ENCODE measurements at regions not wholly inside any gene's neighbourhood (a gene's known extent, or its start where the extent isn't known, plus 50 kb on each side); places are given as distances from the start of the nearest gene placed in this dataset.

GRCh38 chr6:163965426-163966348 is 551.2 kb downstream of the QKI start:
- DNase-seq (ENCODE audit: low read depth in 2 of 2, low spot score in 1 of 2) = no peak

GRCh38 chr6:163964789-163965188 is 550.3 kb downstream of the QKI start:
- no peak for DNase-seq (ENCODE audit: low read depth in 2 of 2, low spot score in 1 of 2)

GRCh38 chr6:163963205-163964120 is 548.9 kb downstream of the QKI start:
- no peak for DNase-seq (ENCODE audit: low read depth in 2 of 2, low spot score in 1 of 2)

- no peak for DNase-seq (ENCODE audit: low read depth in 2 of 2, low spot score in 1 of 2)
Measured at GRCh38 chr6:163962627-163963117, 548.2 kb downstream of the QKI start.

DNA sequence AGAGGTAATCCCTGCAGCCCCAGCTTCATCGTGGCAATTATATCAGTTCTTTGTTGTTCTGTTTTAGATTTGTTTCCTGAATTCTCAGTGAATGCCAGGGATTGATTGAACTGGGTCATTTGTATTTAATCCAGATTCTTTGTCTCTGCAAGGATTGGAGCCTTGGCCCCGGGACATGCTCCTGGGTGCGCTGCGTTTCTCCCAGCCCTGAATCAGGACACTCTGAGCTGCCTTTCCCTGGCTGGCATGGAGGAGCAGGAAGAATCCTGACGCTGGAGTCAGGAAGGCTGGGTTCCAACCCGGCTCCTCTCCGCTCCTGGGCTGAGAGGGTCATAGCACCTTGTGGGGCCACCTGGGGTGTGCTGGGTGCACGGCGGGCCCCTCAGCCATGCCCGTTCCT is 545.6 kb downstream of the QKI start:
- DNase-seq (ENCODE audit: low read depth in 2 of 2, low spot score in 1 of 2) = no peak

GRCh38 chr6:163958646-163959045 is 544.1 kb downstream of the QKI start:
- no peak for DNase-seq (ENCODE audit: low read depth in 2 of 2, low spot score in 1 of 2)

DNA sequence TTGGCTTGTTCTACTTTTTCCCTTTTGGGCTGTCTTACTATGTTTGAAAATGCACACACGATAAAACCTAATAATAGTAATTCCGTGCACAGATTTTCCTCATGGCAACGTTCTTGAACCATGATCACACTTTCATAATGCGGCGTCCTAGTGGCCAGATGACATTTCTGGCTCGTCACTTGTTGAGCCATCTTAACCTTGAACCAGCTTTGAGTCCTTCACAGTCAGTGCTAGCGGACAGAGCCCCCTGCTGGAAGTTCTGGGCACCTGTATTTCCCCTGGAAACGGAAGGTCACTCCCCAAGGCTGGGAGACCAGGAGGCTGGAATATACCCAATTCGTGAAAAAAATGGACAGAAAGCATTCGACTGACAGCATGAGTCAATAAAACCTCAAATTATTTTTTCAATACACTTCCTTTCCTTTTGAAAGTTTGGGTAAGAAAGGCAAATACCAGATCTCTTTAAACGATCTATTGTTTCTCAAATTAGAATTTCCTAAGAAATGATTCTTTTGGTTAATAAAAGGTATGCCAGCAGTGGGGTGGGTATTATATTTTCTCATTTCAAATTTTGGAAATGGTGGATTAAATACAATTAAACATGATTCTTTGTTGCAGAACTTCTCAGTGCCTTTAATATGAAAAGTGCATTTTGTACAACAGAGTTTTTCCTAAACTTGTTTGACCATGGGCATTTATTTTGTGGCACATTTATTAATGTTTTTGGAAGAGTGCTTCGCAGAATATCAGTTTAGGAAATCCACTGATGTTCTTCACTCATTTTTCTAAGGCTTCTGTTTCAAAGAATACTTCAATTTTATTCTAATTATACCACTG is 542.3 kb downstream of the QKI start:
- DNase-seq (ENCODE audit: low read depth in 2 of 2, low spot score in 1 of 2) = peak; percentile 18 to 40

DNA sequence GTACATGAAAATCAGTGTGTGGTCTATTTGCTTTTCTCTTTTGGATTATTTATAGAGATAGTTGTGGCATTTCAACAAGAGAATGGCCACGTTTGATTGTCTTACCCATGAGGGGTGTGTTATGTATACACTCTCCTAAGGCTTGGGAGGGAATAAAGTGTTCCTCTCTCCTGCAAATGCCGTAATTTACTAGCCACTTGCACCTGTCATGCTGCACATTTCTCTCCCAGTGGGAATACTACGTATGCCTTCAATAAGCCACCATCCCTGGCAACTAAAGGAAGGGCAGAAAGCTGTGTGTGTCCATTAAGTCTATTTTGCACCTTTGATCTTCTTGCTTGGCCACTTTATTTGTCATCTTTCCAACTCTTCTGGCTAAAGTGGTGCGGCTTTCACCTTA is 541.2 kb downstream of the QKI start:
- DNase-seq (ENCODE audit: low read depth in 2 of 2, low spot score in 1 of 2) = no peak

- no peak for DNase-seq (ENCODE audit: low read depth in 2 of 2, low spot score in 1 of 2)
Measured at GRCh38 chr6:163955096-163955495, 540.6 kb downstream of the QKI start.

- no peak for DNase-seq (ENCODE audit: low read depth in 2 of 2, low spot score in 1 of 2)
Measured at GRCh38 chr6:163954088-163954775, 539.7 kb downstream of the QKI start.

DNA sequence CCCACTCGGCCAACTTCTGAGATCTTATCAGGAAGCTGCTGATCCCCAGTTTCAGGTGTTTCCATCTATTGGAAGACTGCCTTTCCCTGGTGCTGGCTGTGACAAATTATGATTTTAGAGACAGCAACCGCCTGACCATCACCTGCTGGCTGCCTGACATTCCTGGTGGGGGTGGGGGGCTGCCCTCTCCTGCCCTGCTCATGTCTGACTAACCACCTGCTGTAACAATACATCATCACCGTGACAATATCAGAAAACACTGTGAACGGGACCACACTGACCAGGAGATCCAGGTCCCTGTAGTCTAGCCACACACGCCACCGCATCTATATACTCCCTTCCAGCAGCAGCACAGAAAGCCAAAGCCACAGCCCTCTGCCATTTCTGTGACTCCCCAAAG is 537.5 kb downstream of the QKI start:
- no peak for DNase-seq (ENCODE audit: low read depth in 2 of 2, low spot score in 1 of 2)

DNA sequence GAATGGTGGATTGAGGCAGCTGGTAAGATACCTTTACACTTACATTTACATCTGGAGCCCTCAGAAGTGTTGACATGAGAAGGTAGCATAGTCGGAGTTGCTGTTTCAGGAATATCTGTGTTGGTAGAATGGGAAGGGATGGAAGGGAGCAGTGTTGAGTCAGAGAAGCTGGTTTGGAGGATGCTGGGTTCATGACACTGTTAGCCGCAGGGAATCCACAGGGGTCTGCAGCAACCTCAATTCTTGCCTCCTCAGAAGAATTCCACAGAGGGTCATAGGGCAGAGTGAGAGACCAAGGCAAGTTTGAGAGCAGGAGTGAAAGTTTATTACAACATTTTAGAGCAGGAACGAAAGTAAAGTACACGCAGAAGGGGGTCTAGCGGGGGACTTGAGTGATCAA is 536.8 kb downstream of the QKI start:
- no peak for DNase-seq (ENCODE audit: low read depth in 2 of 2, low spot score in 1 of 2)

GRCh38 chr6:163950159-163950558 is 535.6 kb downstream of the QKI start:
- no peak for DNase-seq (ENCODE audit: low read depth in 2 of 2, low spot score in 1 of 2)

GRCh38 chr6:163949431-163949830 is 534.9 kb downstream of the QKI start:
- DNase-seq (ENCODE audit: low read depth in 2 of 2, low spot score in 1 of 2) = no peak

DNA sequence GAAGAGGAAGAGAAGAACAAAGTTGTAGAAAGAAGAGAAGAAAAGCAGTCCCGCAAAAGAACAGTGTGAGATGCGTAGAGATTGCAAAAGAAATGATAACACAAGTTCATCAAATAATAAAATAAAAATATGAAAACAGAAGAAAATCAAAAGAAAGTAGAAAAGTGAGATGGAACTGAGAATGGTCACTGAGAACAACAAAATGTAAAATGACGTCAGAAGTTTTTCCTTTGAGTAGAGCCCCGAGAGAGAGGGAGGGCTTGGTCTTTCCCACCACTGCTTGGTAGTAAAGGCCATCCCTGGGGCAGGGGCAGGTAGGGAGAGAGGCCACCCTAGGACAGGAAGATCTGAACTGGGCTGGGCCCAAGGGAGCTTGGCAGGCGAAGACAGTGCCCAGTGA is 533.7 kb downstream of the QKI start:
- no peak for DNase-seq (ENCODE audit: low read depth in 2 of 2, low spot score in 1 of 2)

DNA sequence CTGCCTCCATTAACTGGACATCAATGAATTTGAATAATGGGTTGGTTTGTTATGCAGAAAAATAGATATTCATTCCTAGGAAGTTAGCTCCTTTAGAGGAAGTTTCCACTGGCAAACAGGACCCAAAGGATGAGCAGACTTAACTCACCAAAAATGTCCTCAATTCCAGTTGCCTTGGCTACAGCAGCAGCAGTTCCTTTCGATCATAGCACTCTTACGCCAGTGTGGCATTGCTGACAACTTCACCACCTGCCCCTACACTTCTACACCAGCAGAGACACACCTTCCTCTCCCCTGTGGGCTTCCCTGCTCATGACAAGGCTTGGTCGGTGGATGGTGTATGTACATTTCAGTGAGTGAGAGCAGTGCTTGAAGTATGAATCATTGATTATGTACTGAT is 532.8 kb downstream of the QKI start:
- no peak for DNase-seq (ENCODE audit: low read depth in 2 of 2, low spot score in 1 of 2)

- DNase-seq (ENCODE audit: low read depth in 2 of 2, low spot score in 1 of 2) = no peak
Measured at GRCh38 chr6:163946437-163946836, 531.9 kb downstream of the QKI start.

DNA sequence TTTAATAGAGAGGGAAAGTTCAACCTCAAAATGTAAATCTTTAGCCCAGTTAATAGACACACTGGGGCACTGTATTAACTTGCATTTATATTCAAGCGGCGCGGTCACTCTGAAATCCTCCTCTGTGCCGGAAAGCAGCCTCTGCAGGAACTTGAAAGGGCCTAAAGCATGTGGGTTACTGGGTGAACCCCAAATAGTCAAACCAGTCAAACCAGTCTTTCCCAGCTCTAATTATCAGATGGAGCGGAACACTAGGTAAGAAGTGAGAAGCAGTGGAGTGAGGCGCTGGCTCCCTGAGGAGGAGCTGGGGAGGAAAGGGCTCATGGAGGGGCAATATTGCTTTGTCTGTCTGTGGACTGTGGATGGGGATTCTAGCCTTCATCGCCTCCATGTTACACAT is 531.3 kb downstream of the QKI start:
- DNase-seq (ENCODE audit: low read depth in 2 of 2, low spot score in 1 of 2) = no peak

- no peak for DNase-seq (ENCODE audit: low read depth in 2 of 2, low spot score in 1 of 2)
Measured at GRCh38 chr6:163944897-163945296, 530.4 kb downstream of the QKI start.

GRCh38 chr6:163943607-163944385 is 529.3 kb downstream of the QKI start:
- DNase-seq (ENCODE audit: low read depth in 2 of 2, low spot score in 1 of 2) = no peak

Measured in stimulated activated CD8-positive, alpha-beta memory T cell treated with anti-CD3 and anti-CD28 coated beads, Interleukin-4, amount 100 ng/mL, for 1 hour (primary cell).